Erythroblast (primary cell): ENCODE measurements at regions not wholly inside any gene's neighbourhood (a gene's known extent, or its start where the extent isn't known, plus 50 kb on each side); places are given as distances from the start of the nearest gene placed in this dataset.

ENCODE experiments used
- GATA1 ChIP-seq: IDR thresholded peaks from 2 replicates; pipeline ENCODE4 v1.6.1; 2011; ENCODE audit warnings: low read depth, mild to moderate bottlenecking, control low read depth, low read length, moderate library complexity
- POLR2A ChIP-seq: IDR thresholded peaks from 2 replicates; pipeline ENCODE4 v1.6.1; 2011; ENCODE audit warnings: mild to moderate bottlenecking, low read length

- TF ChIP-seq POLR2A (no peak), GATA1 (no peak)
These were observed 546.8 kb upstream of the NETO1 start for GRCh38 chr18:73414598-73414997.
